NCI-H774 (cell line): ENCODE measurements at regions not wholly inside any gene's neighbourhood (a gene's known extent, or its start where the extent isn't known, plus 50 kb on each side); places are given as distances from the start of the nearest gene placed in this dataset.

Experiments
- DNase-seq: peaks from one replicate; lab custom pipeline; 2025; lab: John Stamatoyannopoulos, UW

DNA sequence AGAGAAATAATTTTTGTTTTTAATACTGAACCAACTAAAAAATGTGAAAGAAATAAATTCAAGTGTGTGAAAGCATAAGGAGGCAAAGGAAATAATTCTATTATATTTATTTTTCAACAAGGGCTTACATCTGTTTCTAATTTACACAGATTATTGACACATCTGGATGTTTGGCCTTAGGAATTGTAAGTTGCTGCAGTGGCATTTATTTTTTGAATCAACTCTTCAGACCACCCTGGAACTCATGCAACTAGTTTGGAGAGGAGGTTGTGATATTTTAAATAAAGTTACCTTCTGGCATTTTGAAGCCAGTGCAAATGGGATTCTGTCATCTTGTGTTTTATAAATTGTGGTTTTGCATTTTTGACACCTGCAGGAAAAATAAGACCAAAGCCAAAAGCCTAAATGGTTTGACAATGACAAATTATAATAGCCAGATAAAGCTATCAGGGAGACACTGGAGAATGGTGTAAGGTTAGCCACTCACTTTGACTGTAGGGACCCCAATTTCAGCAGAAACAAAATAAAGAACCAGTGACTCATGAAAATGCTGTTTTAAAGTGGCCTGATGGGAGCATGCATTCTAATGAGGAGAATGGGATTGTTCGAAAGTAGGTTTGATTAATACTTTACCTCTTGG is 192.9 kb downstream of the KLF5 start:
- DNase-seq: no peak

- DNase-seq: no peak
Measured at GRCh38 chr13:73250061-73250460, 191.3 kb downstream of the KLF5 start.

DNA sequence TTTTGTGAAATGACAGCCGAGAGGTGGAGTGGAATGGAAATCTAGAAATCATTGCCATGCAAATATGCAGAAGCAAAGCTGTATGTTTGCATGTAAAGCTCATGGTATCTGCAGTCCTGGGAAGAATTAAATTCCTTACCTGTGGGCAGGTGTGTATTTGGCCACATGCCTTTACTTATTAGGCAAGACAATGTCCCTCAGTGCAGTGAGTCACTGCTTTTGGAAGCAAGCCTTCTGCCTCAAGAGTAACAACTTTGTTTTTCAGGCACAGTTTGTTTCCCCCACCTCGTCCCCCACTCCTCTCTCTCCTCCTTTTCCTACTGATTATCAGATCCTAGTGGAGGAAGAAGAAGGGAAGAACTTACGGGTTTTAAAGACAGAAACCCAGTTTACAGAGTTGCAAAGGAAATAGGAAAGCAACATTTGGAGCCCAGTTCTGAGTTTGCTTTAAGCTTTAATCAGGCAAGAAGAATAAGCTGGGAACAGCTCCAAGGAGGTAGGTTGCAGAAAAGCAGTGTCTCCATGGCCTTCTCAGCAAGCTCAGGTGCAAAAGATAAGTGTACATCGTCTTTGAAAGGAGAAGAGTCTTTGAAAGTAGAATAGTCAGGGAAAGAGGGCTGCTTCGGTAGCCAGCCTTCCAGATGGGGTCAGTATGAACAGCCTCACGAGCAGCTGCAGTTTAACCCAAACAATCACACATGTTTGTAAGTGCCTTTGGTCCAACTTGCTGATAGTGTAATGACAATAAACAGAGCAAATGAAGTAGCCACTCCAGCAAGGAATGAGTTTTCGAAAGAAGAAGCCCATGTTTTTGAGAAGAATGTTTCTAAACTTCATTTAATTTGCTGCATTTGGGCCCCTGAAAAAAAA is 190.1 kb downstream of the KLF5 start:
- DNase-seq: no peak

DNA sequence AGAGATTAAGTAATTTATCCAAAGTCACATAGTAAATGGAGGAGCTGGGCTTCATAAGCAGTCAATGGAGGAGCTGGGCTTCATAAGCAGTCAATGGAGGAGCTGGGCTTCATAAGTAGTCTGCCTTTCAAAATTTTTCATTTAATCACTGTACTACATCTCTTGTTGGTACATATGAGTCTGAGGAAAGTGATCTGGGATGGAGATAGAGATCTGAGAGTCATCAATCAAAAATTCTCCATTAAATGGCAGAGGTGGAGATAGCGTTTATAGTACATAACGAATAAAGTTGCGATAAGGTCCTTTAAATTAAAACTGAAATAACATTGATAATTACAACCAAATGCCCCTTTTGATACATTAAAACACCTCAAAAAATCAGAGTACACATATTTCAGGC is 189.3 kb downstream of the KLF5 start:
- no peak for DNase-seq

- no peak for DNase-seq
Measured at GRCh38 chr13:73245246-73245645, 186.4 kb downstream of the KLF5 start.

- no peak for DNase-seq
Measured at GRCh38 chr13:73244467-73244866, 185.7 kb downstream of the KLF5 start.

GRCh38 chr13:73242515-73243015 is 183.8 kb downstream of the KLF5 start:
- no peak for DNase-seq

DNA sequence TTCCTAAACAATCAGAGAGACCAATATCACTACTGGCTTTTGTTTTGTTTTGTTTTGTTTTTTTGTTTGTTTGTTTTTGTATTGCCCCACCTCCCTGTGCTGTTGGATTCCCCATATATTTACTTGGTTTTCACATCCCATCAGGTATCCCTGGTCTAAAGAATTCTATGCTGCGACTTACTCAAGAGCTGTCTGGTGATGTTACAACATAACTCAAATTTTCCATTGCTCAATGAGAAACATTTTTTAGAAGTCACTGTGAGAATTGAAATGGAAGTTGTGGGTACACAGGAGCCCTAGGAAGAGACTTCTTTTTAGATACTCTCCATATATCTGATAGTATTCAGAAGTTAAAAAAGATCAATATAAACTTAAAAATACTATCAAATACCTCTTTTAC is 181.4 kb downstream of the KLF5 start:
- no peak for DNase-seq

DNA sequence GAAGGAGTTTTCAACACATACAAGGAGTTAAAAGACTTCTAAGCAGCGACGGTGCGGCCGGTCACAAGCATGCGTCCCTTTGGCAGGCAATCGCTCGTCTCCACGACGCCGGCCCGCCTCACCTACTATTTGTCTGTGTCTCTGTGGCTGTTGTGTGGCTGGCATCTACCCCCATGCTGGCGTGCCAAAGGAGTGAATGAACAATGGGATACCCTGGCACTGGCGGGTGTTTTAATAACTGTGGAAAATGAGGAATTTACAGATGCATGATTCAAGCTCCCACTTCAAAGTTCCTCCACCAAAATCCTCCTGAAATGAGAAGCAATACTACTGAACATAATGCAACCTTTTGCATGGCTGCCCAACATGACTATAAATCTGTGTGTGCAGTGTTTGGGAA is 176.6 kb downstream of the KLF5 start:
- no peak for DNase-seq

DNA sequence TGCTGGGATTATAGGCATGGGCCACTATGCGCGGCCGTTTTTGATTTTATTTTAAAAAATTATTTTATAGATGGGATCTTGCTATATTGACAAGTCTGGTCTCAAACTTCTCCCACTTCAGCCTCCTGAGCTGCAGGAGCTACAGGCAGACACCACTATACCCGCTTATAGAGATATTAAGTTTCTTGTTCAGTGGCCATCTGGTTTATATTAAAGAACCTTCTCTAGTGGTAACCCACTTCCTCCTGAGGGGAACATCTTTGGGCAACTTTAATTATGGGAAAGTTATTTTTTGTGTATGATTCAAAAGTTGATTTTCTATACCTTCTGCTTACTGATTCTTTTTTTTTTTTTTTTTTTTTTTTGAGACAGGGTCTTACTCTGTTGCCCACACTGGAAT is 172.7 kb downstream of the KLF5 start:
- DNase-seq: no peak

- no peak for DNase-seq
Measured at GRCh38 chr13:73230716-73231115, 171.9 kb downstream of the KLF5 start.

- no peak for DNase-seq
Measured at GRCh38 chr13:73228546-73228945, 169.7 kb downstream of the KLF5 start.

- DNase-seq: no peak
Measured at GRCh38 chr13:73225990-73226389, 167.2 kb downstream of the KLF5 start.

- no peak for DNase-seq
Measured at GRCh38 chr13:73224703-73225102, 165.9 kb downstream of the KLF5 start.

- DNase-seq: no peak
Measured at GRCh38 chr13:73223372-73223781, 164.6 kb downstream of the KLF5 start.

GRCh38 chr13:73222627-73223305 is 164.0 kb downstream of the KLF5 start:
- DNase-seq: no peak

GRCh38 chr13:73220966-73221720 is 162.3 kb downstream of the KLF5 start:
- no peak for DNase-seq

- DNase-seq: no peak
Measured at GRCh38 chr13:73218181-73218580, 159.4 kb downstream of the KLF5 start.

GRCh38 chr13:73216381-73216831 is 157.6 kb downstream of the KLF5 start:
- no peak for DNase-seq

GRCh38 chr13:73215823-73216222 is 157.0 kb downstream of the KLF5 start:
- no peak for DNase-seq

DNA sequence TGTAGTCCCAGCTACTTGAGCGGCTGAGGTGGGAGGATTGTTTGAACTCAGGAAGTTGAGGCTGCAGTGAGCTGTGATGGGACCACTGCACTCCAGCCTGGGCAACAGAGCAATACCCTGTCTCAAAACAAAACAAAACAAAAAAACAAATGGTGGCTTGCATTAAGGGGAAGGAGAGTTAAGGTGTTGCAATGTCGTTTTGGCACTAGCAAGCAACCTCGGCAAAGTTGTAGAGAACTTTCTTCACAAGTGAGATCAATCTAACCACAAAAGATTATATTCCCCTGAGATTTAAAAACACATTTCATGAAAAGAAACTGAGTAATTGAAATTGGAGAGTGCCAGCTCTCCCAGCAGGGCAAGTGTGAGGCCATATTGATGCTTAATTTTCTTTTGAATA is 153.7 kb downstream of the KLF5 start:
- no peak for DNase-seq
